GM23338 (cell line): ENCODE measurements at regions not wholly inside any gene's neighbourhood (a gene's known extent, or its start where the extent isn't known, plus 50 kb on each side); places are given as distances from the start of the nearest gene placed in this dataset.

Source experiments
- ATAC-seq: fragments of 200-7000 bp; cut with Tn5 transposase; 3 replicates; pipeline ENCODE4 v1.9.1; 2020
- DNase-seq: peaks from one replicate; pipeline ENCODE4 v3.0.0-alpha.2; 2015; ENCODE audit warnings: low spot score
- H2AFZ ChIP-seq: fragments of 200-600 bp; sonication (generic); 2 replicates; pipeline ENCODE4 v1.8.0; 2016; ENCODE audit warnings: antibody characterized with exemption, mild to moderate bottlenecking, moderate library complexity
- H3F3A ChIP-seq: fragments of 200-600 bp; sonication (generic); replicated peaks from 2 replicates; pipeline ENCODE4 v1.8.0; 2017; ENCODE audit warnings: antibody characterized with exemption, mixed run types, low read depth
- H3K27ac ChIP-seq: fragments of 200-600 bp; sonication (generic); 2 replicates; pipeline ENCODE4 v1.6.1; 2016; ENCODE audit warnings: low read depth
- H3K27me3 ChIP-seq: fragments of 200-600 bp; sonication (generic); 2 replicates; pipeline ENCODE4 v1.8.0; 2016; ENCODE audit warnings: mild to moderate bottlenecking, mixed run types, moderate library complexity; ENCODE audit not compliant: insufficient read depth
- H3K36me3 ChIP-seq: fragments of 200-600 bp; sonication (generic); 2 replicates; pipeline ENCODE4 v1.8.0; 2016; ENCODE audit warnings: mild to moderate bottlenecking; ENCODE audit not compliant: insufficient read depth
- H3K4me1 ChIP-seq: fragments of 200-600 bp; sonication (generic); 2 replicates; pipeline ENCODE4 v1.8.0; 2016; ENCODE audit warnings: mild to moderate bottlenecking, moderate library complexity; ENCODE audit not compliant: insufficient read depth
- H3K4me2 ChIP-seq: fragments of 200-600 bp; sonication (generic); 2 replicates; pipeline ENCODE4 v1.7.1; 2017; ENCODE audit warnings: mixed run types
- H3K4me3 ChIP-seq: fragments of 200-600 bp; sonication (generic); 2 replicates; pipeline ENCODE4 v1.6.1; 2016; ENCODE audit warnings: mixed run types
- H3K79me2 ChIP-seq: fragments of 200-600 bp; sonication (generic); replicated peaks from 2 replicates; pipeline ENCODE4 v1.8.0; 2017; ENCODE audit warnings: mild to moderate bottlenecking; ENCODE audit not compliant: insufficient read depth
- H3K9me2 ChIP-seq: fragments of 200-600 bp; sonication (generic); 2 replicates; pipeline ENCODE4 v1.8.0; 2017; ENCODE audit not compliant: insufficient read depth
- H4K20me1 ChIP-seq: fragments of 200-600 bp; sonication (generic); replicated peaks from 2 replicates; pipeline ENCODE4 v1.8.0; 2017; ENCODE audit warnings: mild to moderate bottlenecking; ENCODE audit not compliant: insufficient read depth
- H3K27ac Mint-ChIP-seq: 2 replicates; pipeline ENCODE4 v1.8.0; 2020; ENCODE audit warnings: inconsistent platforms, mild to moderate bottlenecking, moderate library complexity, mixed read lengths
- H3K27me3 Mint-ChIP-seq: 3 replicates; pipeline ENCODE4 v1.8.0; 2022; ENCODE audit warnings: low read depth, mild to moderate bottlenecking, moderate library complexity, mixed read lengths, inconsistent platforms; ENCODE audit not compliant: insufficient read depth, poor library complexity
- H3K36me3 Mint-ChIP-seq: 3 replicates; pipeline ENCODE4 v1.8.0; 2021; ENCODE audit warnings: low read depth, mild to moderate bottlenecking, inconsistent platforms, moderate library complexity, mixed read lengths
- H3K4me1 Mint-ChIP-seq: 3 replicates; pipeline ENCODE4 v1.8.0; 2020; ENCODE audit warnings: mild to moderate bottlenecking, inconsistent platforms, mixed read lengths
- H3K4me3 Mint-ChIP-seq: 3 replicates; pipeline ENCODE4 v1.8.0; 2021; ENCODE audit warnings: moderate library complexity, mild to moderate bottlenecking, inconsistent platforms, mixed read lengths
- H3K9me3 Mint-ChIP-seq: 3 replicates; pipeline ENCODE4 v1.8.0; 2020; ENCODE audit warnings: moderate library complexity, mild to moderate bottlenecking, inconsistent platforms, mixed read lengths
- STAT1 ChIP-seq: IDR thresholded peaks from one replicate; pipeline ENCODE4 v1.6.1; 2016; ENCODE audit warnings: antibody characterized with exemption; ENCODE audit not compliant: unreplicated experiment
- ZNF114 ChIP-seq: fragments of 250-450 bp; sonication (Bioruptor Pico); IDR thresholded peaks from 2 replicates; pipeline ENCODE4 v1.5.0; 2020; ENCODE audit warnings: mild to moderate bottlenecking, moderate library complexity
- TF ChIP-seq, protein P1 (sequence below), 2 experiments: fragments of 200-600 bp in 1 of 2; sonication (generic) in 1 of 2; conservative IDR thresholded peaks; 2 replicates each; pipeline versions ENCODE4 v1.5.1 to v1.6.1; 2016 to 2017; ENCODE audit warnings: antibody characterized with exemption in 2 of 2, low read depth in 2 of 2, mild to moderate bottlenecking in 2 of 2, moderate library complexity in 1 of 2
- TF ChIP-seq, protein P2 (sequence below): fragments of 250-450 bp; sonication (Bioruptor Pico); IDR thresholded peaks from 2 replicates; pipeline ENCODE4 v1.5.0; 2020; ENCODE audit warnings: mild to moderate bottlenecking, moderate library complexity

DNA sequence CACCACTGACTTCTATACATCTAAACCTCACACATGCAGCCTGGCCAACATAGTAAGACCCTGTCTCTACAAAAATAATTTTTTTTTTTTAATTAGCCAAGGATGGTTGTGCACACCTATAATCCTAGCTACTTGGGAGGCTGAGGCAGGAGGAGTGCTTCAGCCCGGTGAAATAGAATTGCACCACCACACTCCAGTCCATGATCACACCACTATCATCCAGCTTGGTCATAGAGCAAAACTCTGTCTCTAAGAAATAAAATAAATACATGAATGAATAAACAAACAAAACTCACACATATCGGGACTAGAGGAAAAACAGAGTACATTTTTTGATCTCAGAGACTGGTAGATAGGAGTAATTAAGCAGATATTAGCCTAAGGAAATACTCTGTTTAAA, 66.6 kb upstream of the PDE5A start (continued):
- TF ChIP-seq, protein P1, sequence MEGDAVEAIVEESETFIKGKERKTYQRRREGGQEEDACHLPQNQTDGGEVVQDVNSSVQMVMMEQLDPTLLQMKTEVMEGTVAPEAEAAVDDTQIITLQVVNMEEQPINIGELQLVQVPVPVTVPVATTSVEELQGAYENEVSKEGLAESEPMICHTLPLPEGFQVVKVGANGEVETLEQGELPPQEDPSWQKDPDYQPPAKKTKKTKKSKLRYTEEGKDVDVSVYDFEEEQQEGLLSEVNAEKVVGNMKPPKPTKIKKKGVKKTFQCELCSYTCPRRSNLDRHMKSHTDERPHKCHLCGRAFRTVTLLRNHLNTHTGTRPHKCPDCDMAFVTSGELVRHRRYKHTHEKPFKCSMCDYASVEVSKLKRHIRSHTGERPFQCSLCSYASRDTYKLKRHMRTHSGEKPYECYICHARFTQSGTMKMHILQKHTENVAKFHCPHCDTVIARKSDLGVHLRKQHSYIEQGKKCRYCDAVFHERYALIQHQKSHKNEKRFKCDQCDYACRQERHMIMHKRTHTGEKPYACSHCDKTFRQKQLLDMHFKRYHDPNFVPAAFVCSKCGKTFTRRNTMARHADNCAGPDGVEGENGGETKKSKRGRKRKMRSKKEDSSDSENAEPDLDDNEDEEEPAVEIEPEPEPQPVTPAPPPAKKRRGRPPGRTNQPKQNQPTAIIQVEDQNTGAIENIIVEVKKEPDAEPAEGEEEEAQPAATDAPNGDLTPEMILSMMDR (conservative IDR thresholded peaks at IDR 0.05; ENCODE audit: low read depth in 2 of 2), result no peak

DNA sequence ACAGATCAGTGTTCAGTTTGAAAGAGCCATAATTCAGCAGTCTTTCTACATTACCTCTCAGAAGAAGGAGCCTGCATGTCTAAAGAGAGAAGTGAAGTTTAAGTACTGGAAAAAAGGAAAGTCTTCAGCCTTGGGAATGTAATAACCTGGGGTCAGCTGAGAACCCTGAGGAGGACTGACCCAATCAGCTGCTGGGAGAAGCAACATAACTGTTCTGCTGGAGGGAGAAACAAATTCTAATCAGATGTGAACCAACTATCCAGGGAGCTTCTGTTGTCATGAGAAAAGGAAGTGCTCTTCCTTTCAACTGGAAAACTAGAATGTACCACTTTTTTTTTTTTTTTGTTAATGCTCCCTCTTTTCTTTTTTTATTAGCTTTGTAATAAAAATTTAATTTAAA, 64.5 kb upstream of the PDE5A start:
- no peak overlapping the region for H3K4me3 Mint-ChIP-seq
- no peak for ATAC-seq
- no peaks in the 10 kb centered on the region for H3K36me3 ChIP-seq
- no peaks in the 10 kb centered on the region for H3F3A ChIP-seq
- H3K27ac ChIP-seq, result no peak overlapping the region
- no peaks in the 10 kb centered on the region for H4K20me1 ChIP-seq
- no peak overlapping the region for H3K4me2 ChIP-seq
- peaks cover 14% of the 10 kb centered on the region for H3K36me3 Mint-ChIP-seq
- DNase-seq, result no peak
- no peaks in the 10 kb centered on the region for H3K79me2 ChIP-seq
- H3K27me3 Mint-ChIP-seq, result peaks cover 2% of the 10 kb centered on the region
- no peak overlapping the region for H3K4me3 ChIP-seq
- H2AFZ ChIP-seq, result no peak overlapping the region
- no peaks in the 10 kb centered on the region for H3K27me3 ChIP-seq
- no peaks in the 10 kb centered on the region for H3K4me1 Mint-ChIP-seq
- H3K9me3 Mint-ChIP-seq, result peaks cover 23% of the 10 kb centered on the region
- no peak overlapping the region for H3K27ac Mint-ChIP-seq
- H3K4me1 ChIP-seq, result no peaks in the 10 kb centered on the region
- H3K9me2 ChIP-seq, result no peaks in the 10 kb centered on the region
- TF ChIP-seq STAT1 (no peak), ZNF114 (CRISPR knock-in tag) (no peak)
- TF ChIP-seq, protein P2, sequence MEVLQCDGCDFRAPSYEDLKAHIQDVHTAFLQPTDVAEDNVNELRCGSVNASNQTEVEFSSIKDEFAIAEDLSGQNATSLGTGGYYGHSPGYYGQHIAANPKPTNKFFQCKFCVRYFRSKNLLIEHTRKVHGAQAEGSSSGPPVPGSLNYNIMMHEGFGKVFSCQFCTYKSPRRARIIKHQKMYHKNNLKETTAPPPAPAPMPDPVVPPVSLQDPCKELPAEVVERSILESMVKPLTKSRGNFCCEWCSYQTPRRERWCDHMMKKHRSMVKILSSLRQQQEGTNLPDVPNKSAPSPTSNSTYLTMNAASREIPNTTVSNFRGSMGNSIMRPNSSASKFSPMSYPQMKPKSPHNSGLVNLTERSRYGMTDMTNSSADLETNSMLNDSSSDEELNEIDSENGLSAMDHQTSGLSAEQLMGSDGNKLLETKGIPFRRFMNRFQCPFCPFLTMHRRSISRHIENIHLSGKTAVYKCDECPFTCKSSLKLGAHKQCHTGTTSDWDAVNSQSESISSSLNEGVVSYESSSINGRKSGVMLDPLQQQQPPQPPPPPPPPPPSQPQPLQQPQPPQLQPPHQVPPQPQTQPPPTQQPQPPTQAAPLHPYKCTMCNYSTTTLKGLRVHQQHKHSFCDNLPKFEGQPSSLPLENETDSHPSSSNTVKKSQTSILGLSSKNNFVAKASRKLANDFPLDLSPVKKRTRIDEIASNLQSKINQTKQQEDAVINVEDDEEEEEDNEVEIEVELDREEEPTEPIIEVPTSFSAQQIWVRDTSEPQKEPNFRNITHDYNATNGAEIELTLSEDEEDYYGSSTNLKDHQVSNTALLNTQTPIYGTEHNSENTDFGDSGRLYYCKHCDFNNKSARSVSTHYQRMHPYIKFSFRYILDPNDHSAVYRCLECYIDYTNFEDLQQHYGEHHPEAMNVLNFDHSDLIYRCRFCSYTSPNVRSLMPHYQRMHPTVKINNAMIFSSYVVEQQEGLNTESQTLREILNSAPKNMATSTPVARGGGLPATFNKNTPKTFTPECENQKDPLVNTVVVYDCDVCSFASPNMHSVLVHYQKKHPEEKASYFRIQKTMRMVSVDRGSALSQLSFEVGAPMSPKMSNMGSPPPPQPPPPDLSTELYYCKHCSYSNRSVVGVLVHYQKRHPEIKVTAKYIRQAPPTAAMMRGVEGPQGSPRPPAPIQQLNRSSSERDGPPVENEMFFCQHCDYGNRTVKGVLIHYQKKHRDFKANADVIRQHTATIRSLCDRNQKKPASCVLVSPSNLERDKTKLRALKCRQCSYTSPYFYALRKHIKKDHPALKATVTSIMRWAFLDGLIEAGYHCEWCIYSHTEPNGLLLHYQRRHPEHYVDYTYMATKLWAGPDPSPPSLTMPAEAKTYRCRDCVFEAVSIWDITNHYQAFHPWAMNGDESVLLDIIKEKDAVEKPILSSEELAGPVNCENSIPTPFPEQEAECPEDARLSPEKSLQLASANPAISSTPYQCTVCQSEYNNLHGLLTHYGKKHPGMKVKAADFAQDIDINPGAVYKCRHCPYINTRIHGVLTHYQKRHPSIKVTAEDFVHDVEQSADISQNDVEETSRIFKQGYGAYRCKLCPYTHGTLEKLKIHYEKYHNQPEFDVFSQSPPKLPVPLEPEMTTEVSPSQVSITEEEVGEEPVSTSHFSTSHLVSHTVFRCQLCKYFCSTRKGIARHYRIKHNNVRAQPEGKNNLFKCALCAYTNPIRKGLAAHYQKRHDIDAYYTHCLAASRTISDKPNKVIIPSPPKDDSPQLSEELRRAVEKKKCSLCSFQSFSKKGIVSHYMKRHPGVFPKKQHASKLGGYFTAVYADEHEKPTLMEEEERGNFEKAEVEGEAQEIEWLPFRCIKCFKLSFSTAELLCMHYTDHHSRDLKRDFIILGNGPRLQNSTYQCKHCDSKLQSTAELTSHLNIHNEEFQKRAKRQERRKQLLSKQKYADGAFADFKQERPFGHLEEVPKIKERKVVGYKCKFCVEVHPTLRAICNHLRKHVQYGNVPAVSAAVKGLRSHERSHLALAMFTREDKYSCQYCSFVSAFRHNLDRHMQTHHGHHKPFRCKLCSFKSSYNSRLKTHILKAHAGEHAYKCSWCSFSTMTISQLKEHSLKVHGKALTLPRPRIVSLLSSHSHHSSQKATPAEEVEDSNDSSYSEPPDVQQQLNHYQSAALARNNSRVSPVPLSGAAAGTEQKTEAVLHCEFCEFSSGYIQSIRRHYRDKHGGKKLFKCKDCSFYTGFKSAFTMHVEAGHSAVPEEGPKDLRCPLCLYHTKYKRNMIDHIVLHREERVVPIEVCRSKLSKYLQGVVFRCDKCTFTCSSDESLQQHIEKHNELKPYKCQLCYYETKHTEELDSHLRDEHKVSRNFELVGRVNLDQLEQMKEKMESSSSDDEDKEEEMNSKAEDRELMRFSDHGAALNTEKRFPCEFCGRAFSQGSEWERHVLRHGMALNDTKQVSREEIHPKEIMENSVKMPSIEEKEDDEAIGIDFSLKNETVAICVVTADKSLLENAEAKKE, result no peak
- TF ChIP-seq, protein P1 (conservative IDR thresholded peaks at IDR 0.05; ENCODE audit: low read depth in 2 of 2), result no peak
